D721Med (cell line): ENCODE measurements at regions not wholly inside any gene's neighbourhood (a gene's known extent, or its start where the extent isn't known, plus 50 kb on each side); places are given as distances from the start of the nearest gene placed in this dataset.

Experiments
- DNase-seq: peaks from one replicate; pipeline ENCODE4 v3.0.0; 2011; ENCODE audit warnings: low spot score; ENCODE audit not compliant: insufficient read length
- FAIRE-seq: peaks from 2 replicates; lab custom pipeline; 2011; peaks lifted over from hg19 to GRCh38; lab: Jason Lieb, UNC
- CTCF ChIP-seq: IDR thresholded peaks from 2 replicates; pipeline ENCODE4 v1.5.1; 2012; ENCODE audit warnings: mild to moderate bottlenecking, control low read depth; ENCODE audit not compliant: insufficient read depth; ENCODE audit errors: missing control alignments

- TF ChIP-seq CTCF, result no peak
- no peak for FAIRE-seq
- no peak for DNase-seq
Measured at GRCh38 chr4:149995134-149995756, 83.0 kb upstream of the DCLK2 start.

- no peak for TF ChIP-seq CTCF
- no peak for DNase-seq
- no peak for FAIRE-seq
Measured at GRCh38 chr4:149997881-149998421, 80.3 kb upstream of the DCLK2 start.

- TF ChIP-seq CTCF, result peak; percentile 98
- FAIRE-seq, result peak; percentile 55
- peak; percentile 17 for DNase-seq
Measured at GRCh38 chr4:149999485-150000074, 78.7 kb upstream of the DCLK2 start.

GRCh38 chr4:150001815-150002214 lies 76.4 kb upstream of the DCLK2 start:
- DNase-seq, result no peak
- no peak for TF ChIP-seq CTCF
- FAIRE-seq, result no peak

- no peak for FAIRE-seq
- no peak for DNase-seq
- no peak for TF ChIP-seq CTCF
Measured at GRCh38 chr4:150002561-150002960, 75.7 kb upstream of the DCLK2 start.

- no peak for FAIRE-seq
- no peak for DNase-seq
- TF ChIP-seq CTCF, result no peak
Measured at GRCh38 chr4:150004481-150004880, 73.8 kb upstream of the DCLK2 start.

- DNase-seq (no peak), FAIRE-seq (no peak)
- no peak for TF ChIP-seq CTCF
Measured at GRCh38 chr4:150005537-150005936, 72.7 kb upstream of the DCLK2 start.
